Panc1 (cell line): ENCODE measurements at regions not wholly inside any gene's neighbourhood (a gene's known extent, or its start where the extent isn't known, plus 50 kb on each side); places are given as distances from the start of the nearest gene placed in this dataset.

Source experiments
- POLR2AphosphoS5 ChIP-seq: IDR thresholded peaks from 2 replicates; pipeline ENCODE4 v1.6.1; 2012; ENCODE audit warnings: mild to moderate bottlenecking, low read depth, low read length, moderate library complexity
- TCF7L2 ChIP-seq: IDR thresholded peaks from 2 replicates; pipeline ENCODE4 v1.6.1; 2011; ENCODE audit warnings: mild to moderate bottlenecking, low read depth, low read length, inconsistent platforms
- TF ChIP-seq, protein P1 (sequence below): fragments of 450-650 bp; IDR thresholded peaks from 2 replicates; pipeline ENCODE4 v1.5.1; 2017; ENCODE audit warnings: mild to moderate bottlenecking
- TF ChIP-seq, protein P2 (sequence below), 2 experiments: IDR thresholded peaks; 2 replicates each; pipeline ENCODE4 v1.6.1; 2011 to 2012; ENCODE audit warnings: low read depth in 2 of 2, control low read depth in 1 of 2, low read length in 1 of 2, mild to moderate bottlenecking in 1 of 2, moderate library complexity in 1 of 2; ENCODE audit not compliant: insufficient read depth in 1 of 2

DNA sequence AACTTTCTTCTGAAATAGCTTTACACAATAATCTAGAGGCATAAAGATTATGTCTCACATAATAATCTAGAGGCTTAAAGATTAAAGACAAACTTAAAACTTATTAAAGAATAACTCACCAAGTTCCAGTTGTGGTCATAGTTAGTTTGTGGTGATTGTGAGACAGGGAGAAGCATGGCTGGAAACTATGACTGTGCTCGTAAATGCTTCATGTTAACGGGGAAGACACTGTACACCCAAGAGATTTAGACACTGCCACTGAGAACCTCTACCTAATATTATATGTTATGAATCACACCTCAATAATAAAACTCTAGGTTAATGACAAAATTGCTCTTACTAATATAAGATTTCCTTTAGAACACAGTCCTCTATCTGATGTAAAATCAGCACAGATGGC, 541.6 kb downstream of the TMEM121 start:
- TF ChIP-seq, protein P1, sequence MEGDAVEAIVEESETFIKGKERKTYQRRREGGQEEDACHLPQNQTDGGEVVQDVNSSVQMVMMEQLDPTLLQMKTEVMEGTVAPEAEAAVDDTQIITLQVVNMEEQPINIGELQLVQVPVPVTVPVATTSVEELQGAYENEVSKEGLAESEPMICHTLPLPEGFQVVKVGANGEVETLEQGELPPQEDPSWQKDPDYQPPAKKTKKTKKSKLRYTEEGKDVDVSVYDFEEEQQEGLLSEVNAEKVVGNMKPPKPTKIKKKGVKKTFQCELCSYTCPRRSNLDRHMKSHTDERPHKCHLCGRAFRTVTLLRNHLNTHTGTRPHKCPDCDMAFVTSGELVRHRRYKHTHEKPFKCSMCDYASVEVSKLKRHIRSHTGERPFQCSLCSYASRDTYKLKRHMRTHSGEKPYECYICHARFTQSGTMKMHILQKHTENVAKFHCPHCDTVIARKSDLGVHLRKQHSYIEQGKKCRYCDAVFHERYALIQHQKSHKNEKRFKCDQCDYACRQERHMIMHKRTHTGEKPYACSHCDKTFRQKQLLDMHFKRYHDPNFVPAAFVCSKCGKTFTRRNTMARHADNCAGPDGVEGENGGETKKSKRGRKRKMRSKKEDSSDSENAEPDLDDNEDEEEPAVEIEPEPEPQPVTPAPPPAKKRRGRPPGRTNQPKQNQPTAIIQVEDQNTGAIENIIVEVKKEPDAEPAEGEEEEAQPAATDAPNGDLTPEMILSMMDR: no peak
- TF ChIP-seq POLR2AphosphoS5 (no peak), TCF7L2 (no peak)
- TF ChIP-seq, protein P2, sequence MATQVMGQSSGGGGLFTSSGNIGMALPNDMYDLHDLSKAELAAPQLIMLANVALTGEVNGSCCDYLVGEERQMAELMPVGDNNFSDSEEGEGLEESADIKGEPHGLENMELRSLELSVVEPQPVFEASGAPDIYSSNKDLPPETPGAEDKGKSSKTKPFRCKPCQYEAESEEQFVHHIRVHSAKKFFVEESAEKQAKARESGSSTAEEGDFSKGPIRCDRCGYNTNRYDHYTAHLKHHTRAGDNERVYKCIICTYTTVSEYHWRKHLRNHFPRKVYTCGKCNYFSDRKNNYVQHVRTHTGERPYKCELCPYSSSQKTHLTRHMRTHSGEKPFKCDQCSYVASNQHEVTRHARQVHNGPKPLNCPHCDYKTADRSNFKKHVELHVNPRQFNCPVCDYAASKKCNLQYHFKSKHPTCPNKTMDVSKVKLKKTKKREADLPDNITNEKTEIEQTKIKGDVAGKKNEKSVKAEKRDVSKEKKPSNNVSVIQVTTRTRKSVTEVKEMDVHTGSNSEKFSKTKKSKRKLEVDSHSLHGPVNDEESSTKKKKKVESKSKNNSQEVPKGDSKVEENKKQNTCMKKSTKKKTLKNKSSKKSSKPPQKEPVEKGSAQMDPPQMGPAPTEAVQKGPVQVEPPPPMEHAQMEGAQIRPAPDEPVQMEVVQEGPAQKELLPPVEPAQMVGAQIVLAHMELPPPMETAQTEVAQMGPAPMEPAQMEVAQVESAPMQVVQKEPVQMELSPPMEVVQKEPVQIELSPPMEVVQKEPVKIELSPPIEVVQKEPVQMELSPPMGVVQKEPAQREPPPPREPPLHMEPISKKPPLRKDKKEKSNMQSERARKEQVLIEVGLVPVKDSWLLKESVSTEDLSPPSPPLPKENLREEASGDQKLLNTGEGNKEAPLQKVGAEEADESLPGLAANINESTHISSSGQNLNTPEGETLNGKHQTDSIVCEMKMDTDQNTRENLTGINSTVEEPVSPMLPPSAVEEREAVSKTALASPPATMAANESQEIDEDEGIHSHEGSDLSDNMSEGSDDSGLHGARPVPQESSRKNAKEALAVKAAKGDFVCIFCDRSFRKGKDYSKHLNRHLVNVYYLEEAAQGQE (IDR thresholded peaks at IDR 0.05; ENCODE audit: insufficient read depth in 1 of 2, low read depth in 2 of 2, low read length in 1 of 2): no peak
